Activated naive CD8-positive, alpha-beta T cell treated with anti-CD3 and anti-CD28 coated beads, Interleukin-2, amount 10 ng/mL, durations not matched to agents 7 days and 5 days (primary cell): ENCODE measurements at regions not wholly inside any gene's neighbourhood (a gene's known extent, or its start where the extent isn't known, plus 50 kb on each side); places are given as distances from the start of the nearest gene placed in this dataset.
"Not testable (repeated sequence)": the region's sequence is repeated elsewhere in the genome, so short reads cannot be mapped to it uniquely, and the experiment has no call there.

Source experiments
- ATAC-seq: fragments of 150-1000 bp; cut with Tn5 transposase; one replicate; pipeline ENCODE4 v1.10.0; 2021; ENCODE audit warnings: low read depth, moderate library complexity
- POLR2A ChIA-PET: fragments of 350-600 bp; sonication (Branson Sonifier 250); formaldehyde crosslinking; loops from one replicate; lab custom pipeline; 2021; ENCODE audit warnings: antibody characterized with exemption; lab: Charles Lee
- DNase-seq: peaks from one replicate; pipeline ENCODE4 v3.0.0; 2021
- H3K27ac Mint-ChIP-seq: one replicate; pipeline ENCODE4 v1.8.0; 2022; ENCODE audit warnings: mild to moderate bottlenecking, mixed read lengths
- H3K27me3 Mint-ChIP-seq: one replicate; pipeline ENCODE4 v1.8.0; 2022; ENCODE audit warnings: mild to moderate bottlenecking, moderate library complexity, mixed read lengths
- H3K36me3 Mint-ChIP-seq: one replicate; pipeline ENCODE4 v1.8.0; 2021; ENCODE audit warnings: mild to moderate bottlenecking, mixed read lengths
- H3K4me1 Mint-ChIP-seq: one replicate; pipeline ENCODE4 v1.8.0; 2021; ENCODE audit warnings: mixed read lengths
- H3K4me3 Mint-ChIP-seq: one replicate; pipeline ENCODE4 v1.8.0; 2022; ENCODE audit warnings: mild to moderate bottlenecking, moderate library complexity, mixed read lengths
- H3K9me3 Mint-ChIP-seq: one replicate; pipeline ENCODE4 v1.8.0; 2021; ENCODE audit warnings: mixed read lengths

DNA sequence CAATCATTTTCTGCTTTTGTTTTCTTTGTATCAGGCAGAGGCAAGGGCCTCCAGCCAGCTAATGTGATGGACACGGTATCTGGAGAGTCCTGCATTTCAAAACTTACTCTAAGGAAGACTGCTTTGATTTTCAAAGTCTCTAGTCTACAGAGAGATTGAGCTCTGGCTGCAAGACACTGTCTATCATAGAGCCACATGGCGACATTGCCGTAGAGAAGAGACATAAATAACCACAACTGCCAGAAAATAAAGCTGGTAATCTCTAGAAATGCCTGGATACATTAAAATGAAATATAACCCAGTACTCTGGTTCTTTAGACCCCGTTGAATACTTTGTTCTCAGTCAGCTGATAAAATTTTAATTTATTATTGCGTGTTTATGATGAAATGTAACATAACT is 90.8 kb downstream of the OTUD1 start:
- Mint-ChIP-seq H3K27me3 (no peaks in the 10 kb centered on the region), H3K36me3 (no peaks in the 10 kb centered on the region), H3K27ac (no peak overlapping the region), H3K9me3 (no peaks in the 10 kb centered on the region), H3K4me1 (peaks cover 7% of the 10 kb centered on the region), H3K4me3 (no peak overlapping the region)
- no peak for ATAC-seq
- POLR2A ChIA-PET = interaction anchor here (0.9 kb wide), 1 partner anchor 11 kb away, joined by 4 read pairs; no protein-coding TSS in a partner anchor
- DNase-seq = no peak

DNA sequence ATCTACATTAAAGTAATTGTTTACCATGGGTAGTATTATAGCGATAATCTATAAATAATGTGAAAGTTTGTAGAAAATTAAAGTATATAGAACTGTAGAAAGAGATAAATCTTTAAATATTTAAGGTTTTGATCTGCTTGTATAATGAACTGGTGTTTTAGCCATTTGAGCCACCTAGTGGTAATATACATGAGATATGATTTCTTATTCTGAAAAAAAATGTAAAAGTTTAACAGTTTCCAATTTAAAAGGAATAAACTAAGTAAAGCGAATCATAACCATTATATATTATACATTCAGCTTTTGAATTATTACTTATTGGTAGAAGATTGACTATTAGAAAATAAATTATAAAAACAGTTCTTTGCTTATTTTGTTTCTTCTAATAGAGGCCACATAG is 91.2 kb downstream of the OTUD1 start:
- POLR2A ChIA-PET = interaction anchor here (0.9 kb wide), 1 partner anchor 10 kb away, joined by 4 read pairs; no protein-coding TSS in a partner anchor
- DNase-seq (no peak), ATAC-seq (no peak)
- H3K9me3 Mint-ChIP-seq = no peaks in the 10 kb centered on the region
- no peaks in the 10 kb centered on the region for H3K27me3 Mint-ChIP-seq
- no peak overlapping the region for H3K4me3 Mint-ChIP-seq
- no peaks in the 10 kb centered on the region for H3K36me3 Mint-ChIP-seq
- no peak overlapping the region for H3K27ac Mint-ChIP-seq
- H3K4me1 Mint-ChIP-seq = peaks cover 8% of the 10 kb centered on the region

DNA sequence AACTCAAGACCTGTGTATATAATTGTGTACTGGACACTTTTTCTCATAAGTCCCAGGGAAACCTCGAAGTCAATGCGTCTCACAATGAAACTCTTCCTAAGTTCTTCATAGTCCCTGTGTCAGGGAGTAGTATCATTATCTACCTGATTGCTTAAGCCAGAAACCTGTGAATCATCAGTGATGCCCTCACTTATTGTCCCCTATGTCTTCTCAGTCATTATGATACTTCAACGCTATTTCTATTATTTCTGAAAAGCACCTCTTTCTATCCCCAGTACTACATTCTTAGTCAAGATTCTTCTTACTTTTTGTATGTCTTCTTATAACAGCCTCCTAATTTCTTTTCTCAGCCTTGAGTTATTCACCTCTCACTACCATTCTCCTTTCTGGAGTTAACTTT is 94.3 kb downstream of the OTUD1 start:
- no peaks in the 10 kb centered on the region for H3K27me3 Mint-ChIP-seq
- no peak for ATAC-seq
- H3K27ac Mint-ChIP-seq = no peak overlapping the region
- no peaks in the 10 kb centered on the region for H3K9me3 Mint-ChIP-seq
- H3K4me1 Mint-ChIP-seq = peaks cover 16% of the 10 kb centered on the region
- H3K36me3 Mint-ChIP-seq = peaks cover 2% of the 10 kb centered on the region
- DNase-seq = no peak
- POLR2A ChIA-PET = no interaction called here
- no peak overlapping the region for H3K4me3 Mint-ChIP-seq

- Mint-ChIP-seq H3K27ac (peak overlapping the region; percentile 3), H3K9me3 (peaks cover 6% of the 10 kb centered on the region), H3K36me3 (peaks cover 10% of the 10 kb centered on the region), H3K4me1 (peaks cover 21% of the 10 kb centered on the region), H3K27me3 (no peaks in the 10 kb centered on the region), H3K4me3 (peak overlapping the region; percentile 20)
- DNase-seq (no peak), ATAC-seq (no peak)
- POLR2A ChIA-PET = no interaction called here
Observed at GRCh38 chr10:23534326-23534725, 95.5 kb downstream of the OTUD1 start.

GRCh38 chr10:23534761-23535160 is 95.9 kb downstream of the OTUD1 start:
- no peak for DNase-seq
- POLR2A ChIA-PET = no interaction called here
- Mint-ChIP-seq H3K4me3 (no peak overlapping the region), H3K36me3 (peaks cover 14% of the 10 kb centered on the region), H3K27ac (no peak overlapping the region), H3K4me1 (peaks cover 25% of the 10 kb centered on the region), H3K27me3 (no peaks in the 10 kb centered on the region), H3K9me3 (peaks cover 6% of the 10 kb centered on the region)
- no peak for ATAC-seq

DNA sequence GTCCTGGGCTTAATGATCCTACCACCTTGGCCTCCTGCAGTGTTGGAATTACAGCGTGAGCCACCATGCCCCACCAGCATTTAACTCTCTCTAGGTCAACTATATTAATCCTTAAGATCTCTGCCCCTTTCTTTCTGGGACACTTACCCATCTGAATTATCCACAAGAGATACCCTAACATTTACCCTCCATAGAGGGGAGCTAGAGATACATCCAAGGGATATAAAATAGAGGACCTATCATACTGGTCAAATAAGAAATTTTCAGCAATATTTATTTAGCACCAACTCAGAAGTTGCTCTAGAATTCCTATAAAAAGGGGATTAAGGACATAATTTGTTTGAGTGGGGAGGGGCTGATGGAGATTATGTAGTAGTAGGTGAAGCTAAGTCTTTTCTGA is 96.5 kb downstream of the OTUD1 start:
- Mint-ChIP-seq H3K27ac (no peak overlapping the region), H3K4me3 (no peak overlapping the region), H3K36me3 (peaks cover 16% of the 10 kb centered on the region), H3K4me1 (peaks cover 30% of the 10 kb centered on the region), H3K27me3 (no peaks in the 10 kb centered on the region), H3K9me3 (peaks cover 6% of the 10 kb centered on the region)
- DNase-seq (no peak), ATAC-seq (no peak)
- POLR2A ChIA-PET = no interaction called here

GRCh38 chr10:23538968-23539367 is 100.1 kb downstream of the OTUD1 start:
- POLR2A ChIA-PET = no interaction called here
- no peak overlapping the region for H3K4me3 Mint-ChIP-seq
- peaks cover 29% of the 10 kb centered on the region for H3K4me1 Mint-ChIP-seq

DNA sequence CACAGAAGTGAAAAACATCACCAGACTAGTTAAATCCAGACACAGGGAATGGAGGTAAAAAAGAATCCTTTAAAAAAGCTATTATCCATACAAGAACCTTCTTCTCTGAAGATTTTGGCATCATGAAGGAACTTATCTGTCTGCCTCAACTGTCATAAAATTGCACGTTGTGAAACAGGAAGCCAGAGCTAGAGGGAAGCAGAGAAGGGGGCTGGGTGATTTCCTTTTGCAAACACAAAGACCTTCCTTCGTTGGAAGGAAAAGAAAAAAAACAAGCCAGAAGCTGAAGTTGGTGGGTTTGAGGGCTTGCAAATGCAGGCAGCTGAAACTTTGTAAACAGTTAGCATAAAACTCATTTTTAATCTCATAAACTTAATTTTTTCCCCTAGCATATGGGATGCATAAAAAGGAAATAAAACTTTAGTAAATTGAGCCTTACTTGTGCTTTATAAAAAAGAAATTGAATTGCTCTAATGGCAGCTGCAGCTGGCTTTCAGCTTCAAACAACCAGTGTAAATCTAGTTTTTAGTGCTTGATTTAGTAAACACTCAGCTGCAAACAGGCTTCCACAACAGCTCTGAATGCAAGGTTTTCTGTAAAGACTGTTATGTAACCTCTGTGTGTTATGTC is 101.6 kb downstream of the OTUD1 start:
- no peak for DNase-seq
- POLR2A ChIA-PET = interaction anchor here (0.5 to 0.8 kb wide), 3 partner anchors 11 to 96 kb away, joined by 3 to 4 read pairs (median 3); no protein-coding TSS in a partner anchor
- H3K4me3 Mint-ChIP-seq = peak overlapping the region; percentile 29

More at GRCh38 chr10:23538968-23539367, 100.1 kb downstream of the OTUD1 start:
- H3K27ac Mint-ChIP-seq = peak overlapping the region; percentile 1
- peaks cover 19% of the 10 kb centered on the region for H3K36me3 Mint-ChIP-seq
- no peaks in the 10 kb centered on the region for H3K27me3 Mint-ChIP-seq
- peaks cover 8% of the 10 kb centered on the region for H3K9me3 Mint-ChIP-seq
- ATAC-seq (no peak), DNase-seq (no peak)

GRCh38 chr10:23543691-23544380 is 105.0 kb downstream of the OTUD1 start:
- H3K27me3 Mint-ChIP-seq = no peaks in the 10 kb centered on the region
- no peak for ATAC-seq
- peaks cover 14% of the 10 kb centered on the region for H3K36me3 Mint-ChIP-seq
- H3K27ac Mint-ChIP-seq = no peak overlapping the region
- H3K4me1 Mint-ChIP-seq = peaks cover 11% of the 10 kb centered on the region
- no peak overlapping the region for H3K4me3 Mint-ChIP-seq
- DNase-seq = no peak
- H3K9me3 Mint-ChIP-seq = peaks cover 7% of the 10 kb centered on the region
- POLR2A ChIA-PET = no interaction called here

More for the DNA sequence above, 101.6 kb downstream of the OTUD1 start:
- peaks cover 21% of the 10 kb centered on the region for H3K36me3 Mint-ChIP-seq
- H3K9me3 Mint-ChIP-seq = peaks cover 9% of the 10 kb centered on the region
- no peaks in the 10 kb centered on the region for H3K27me3 Mint-ChIP-seq
- H3K4me1 Mint-ChIP-seq = peaks cover 23% of the 10 kb centered on the region
- H3K27ac Mint-ChIP-seq = peak overlapping the region; percentile 66
- ATAC-seq = peak; percentile 50

- H3K9me3 Mint-ChIP-seq, H3K36me3 Mint-ChIP-seq, H3K27me3 Mint-ChIP-seq, H3K4me3 Mint-ChIP-seq, H3K27ac Mint-ChIP-seq, ATAC-seq, POLR2A ChIA-PET, DNase-seq, H3K4me1 Mint-ChIP-seq: not testable (repeated sequence)
Observed at GRCh38 chr10:23545866-23546265, 107.0 kb downstream of the OTUD1 start.

DNA sequence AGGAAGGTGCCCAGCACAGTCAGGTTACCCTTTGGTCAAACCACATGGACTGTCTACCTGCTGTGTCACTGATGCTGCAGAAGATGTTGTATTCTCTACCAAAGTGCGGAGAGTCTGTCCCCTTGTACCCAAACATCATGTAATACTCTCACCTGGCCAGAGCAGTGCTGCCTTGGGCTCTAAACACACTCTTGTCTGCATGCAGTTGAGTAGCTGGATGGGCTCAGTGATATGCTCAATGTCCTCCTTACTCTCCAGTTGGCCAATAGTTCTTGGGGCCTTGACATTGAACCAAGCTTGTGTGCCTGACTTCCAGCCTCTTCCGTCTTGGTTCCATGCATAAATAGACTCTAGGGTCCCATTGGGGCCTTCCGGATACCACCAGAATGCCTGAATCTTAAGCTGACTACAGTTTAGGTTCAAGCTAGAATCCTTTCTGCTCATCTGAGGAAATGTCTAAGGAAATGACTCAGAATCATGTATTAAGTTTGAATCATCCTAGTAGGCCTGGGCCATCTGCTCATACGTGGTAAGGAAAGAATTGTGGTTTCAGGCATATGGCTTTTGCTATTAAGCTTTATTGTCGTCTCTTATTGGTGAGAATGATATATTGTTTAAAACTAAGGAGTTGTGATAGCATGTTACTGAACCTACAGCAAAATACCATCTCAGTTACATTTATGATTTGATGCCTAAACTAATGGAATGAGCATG is 118.0 kb downstream of the OTUD1 start:
- no peaks in the 10 kb centered on the region for H3K4me1 Mint-ChIP-seq
- no peak overlapping the region for H3K4me3 Mint-ChIP-seq
- POLR2A ChIA-PET = no interaction called here
- H3K36me3 Mint-ChIP-seq = no peaks in the 10 kb centered on the region
- H3K27me3 Mint-ChIP-seq = no peaks in the 10 kb centered on the region
- DNase-seq (no peak), ATAC-seq (no peak)
- peaks cover 2% of the 10 kb centered on the region for H3K9me3 Mint-ChIP-seq
- H3K27ac Mint-ChIP-seq = no peak overlapping the region

- H3K27ac Mint-ChIP-seq = no peak overlapping the region
- POLR2A ChIA-PET = no interaction called here
- no peak for ATAC-seq
- no peak for DNase-seq
- peaks cover 3% of the 10 kb centered on the region for H3K9me3 Mint-ChIP-seq
- H3K27me3 Mint-ChIP-seq = no peaks in the 10 kb centered on the region
- no peak overlapping the region for H3K4me3 Mint-ChIP-seq
- no peaks in the 10 kb centered on the region for H3K4me1 Mint-ChIP-seq
- H3K36me3 Mint-ChIP-seq = no peaks in the 10 kb centered on the region
Observed at GRCh38 chr10:23557777-23558176, 118.9 kb downstream of the OTUD1 start.

DNA sequence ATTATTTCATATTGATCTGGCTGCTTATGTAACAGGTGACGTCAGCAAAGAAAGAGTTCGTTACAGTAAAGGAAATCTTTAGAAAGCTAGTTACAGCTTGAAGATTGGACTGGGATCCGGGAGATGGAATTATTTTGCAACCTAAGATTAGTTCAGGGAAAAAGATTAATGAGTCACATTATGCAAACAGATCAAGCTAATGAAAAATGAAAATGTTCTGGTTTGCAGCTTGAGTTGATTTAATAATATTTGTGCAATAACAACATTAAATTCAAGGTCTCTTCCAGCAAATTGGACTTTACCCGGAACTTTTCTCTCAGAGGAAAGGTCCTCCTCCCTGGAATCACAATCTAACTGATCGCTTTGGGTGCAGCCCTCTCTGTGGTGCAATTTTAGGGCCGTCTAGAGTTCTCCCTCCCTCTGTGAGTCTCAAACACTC is 119.5 kb downstream of the OTUD1 start:
- H3K9me3 Mint-ChIP-seq = peaks cover 3% of the 10 kb centered on the region
- POLR2A ChIA-PET = no interaction called here
- DNase-seq = no peak
- H3K4me1 Mint-ChIP-seq = no peaks in the 10 kb centered on the region
- no peaks in the 10 kb centered on the region for H3K27me3 Mint-ChIP-seq
- H3K4me3 Mint-ChIP-seq = no peak overlapping the region
- no peak for ATAC-seq
- H3K27ac Mint-ChIP-seq = no peak overlapping the region
- no peaks in the 10 kb centered on the region for H3K36me3 Mint-ChIP-seq
